Activated naive CD4-positive, alpha-beta T cell treated with anti-CD3 and anti-CD28 coated beads, Interleukin-2, amount 50 U/mL, for 16 hours (primary cell): ENCODE measurements at regions not wholly inside any gene's neighbourhood (a gene's known extent, or its start where the extent isn't known, plus 50 kb on each side); places are given as distances from the start of the nearest gene placed in this dataset.

ENCODE experiments used
- DNase-seq: peaks from one replicate; pipeline ENCODE4 v3.0.0-alpha.2; 2020

DNA sequence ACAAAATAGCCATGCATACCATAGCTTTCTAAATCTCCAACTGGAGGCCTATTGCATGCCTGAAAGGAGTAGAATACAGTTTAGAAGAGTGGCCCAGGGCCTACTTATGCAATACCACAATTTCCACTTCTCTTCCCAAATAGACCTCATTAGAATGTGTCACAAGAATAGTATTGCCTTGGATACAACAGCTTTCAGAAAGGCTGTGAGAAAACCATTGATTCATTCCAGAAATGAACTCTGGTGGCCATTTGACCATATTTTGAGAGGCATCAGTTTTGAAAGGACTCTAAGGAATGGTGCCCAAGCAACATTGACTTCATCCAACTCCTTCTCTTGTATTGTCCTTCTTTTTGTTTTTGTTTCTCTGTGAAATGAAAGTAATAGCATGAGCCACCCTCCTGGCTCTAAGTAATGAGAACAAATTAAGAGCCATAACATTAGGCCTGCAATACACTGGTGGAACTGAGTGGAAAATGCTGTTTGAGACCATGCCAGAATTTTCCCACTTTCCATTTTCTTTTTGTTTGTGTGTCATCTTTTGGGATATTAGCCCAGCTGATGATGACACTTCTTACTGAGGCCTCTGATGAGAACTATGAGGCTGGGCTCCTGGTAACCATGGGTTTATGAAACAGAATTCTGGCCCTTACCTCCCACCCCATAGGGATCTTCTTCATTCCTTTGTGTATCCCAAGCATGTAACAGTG lies 90.2 kb downstream of the TMEM174 start:
- no peak for DNase-seq

DNA sequence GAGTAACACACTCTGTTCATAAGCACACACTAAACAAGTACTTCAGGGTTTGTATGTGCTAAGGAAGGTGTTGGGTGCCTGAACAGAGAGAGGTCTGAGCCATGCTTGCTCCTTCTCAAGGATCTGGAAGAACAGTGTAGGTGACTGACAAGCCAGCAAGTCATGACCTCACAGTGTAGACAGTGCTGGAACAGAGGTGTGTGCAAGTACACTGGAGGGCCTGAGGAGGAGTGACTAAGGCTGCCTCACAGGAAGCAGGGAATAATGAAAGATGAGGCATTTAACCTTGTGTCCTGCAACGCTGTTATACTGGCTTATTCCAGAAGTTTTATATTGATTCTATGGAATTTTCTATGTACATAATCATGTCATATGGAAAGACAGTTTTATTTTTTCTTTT lies 83.9 kb downstream of the TMEM174 start:
- no peak for DNase-seq

DNA sequence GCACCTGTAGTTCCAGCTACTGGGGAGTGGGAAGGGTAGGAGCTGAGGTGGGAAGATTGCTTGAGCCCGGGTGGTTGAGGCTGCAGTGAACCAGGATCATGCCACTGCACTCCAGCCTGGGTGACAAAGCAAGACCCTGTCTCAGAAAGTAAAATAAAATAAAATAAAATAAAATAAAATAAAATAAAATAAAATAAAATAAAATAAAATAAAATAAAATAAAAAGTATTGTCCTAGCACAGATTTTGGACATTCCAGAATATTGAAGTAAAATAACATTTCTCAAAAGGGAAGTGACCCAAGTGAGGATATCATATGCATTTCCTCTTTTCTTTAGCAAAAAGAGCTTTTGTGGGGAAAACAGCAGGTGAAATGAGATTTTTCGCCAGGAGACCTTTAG lies 83.5 kb downstream of the TMEM174 start:
- no peak for DNase-seq

DNA sequence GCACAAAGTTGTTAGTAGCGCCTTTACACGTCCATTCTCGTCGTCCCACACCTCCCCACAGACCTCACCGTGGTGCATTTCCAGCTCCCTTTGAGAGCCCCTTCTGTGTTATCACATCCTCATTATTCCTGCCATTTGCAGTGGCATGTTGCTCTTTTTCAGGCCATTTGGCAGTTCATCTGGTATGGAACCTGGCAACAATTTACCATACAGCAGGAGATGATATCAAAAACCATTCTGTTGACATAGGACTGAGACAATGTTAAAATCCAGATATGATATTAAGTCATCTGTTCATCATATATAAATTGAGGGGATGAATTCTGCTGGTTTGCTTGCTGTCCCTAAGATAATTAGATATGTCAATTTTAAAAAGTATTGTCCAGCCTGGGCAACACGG lies 83.0 kb downstream of the TMEM174 start:
- DNase-seq, result no peak

DNA sequence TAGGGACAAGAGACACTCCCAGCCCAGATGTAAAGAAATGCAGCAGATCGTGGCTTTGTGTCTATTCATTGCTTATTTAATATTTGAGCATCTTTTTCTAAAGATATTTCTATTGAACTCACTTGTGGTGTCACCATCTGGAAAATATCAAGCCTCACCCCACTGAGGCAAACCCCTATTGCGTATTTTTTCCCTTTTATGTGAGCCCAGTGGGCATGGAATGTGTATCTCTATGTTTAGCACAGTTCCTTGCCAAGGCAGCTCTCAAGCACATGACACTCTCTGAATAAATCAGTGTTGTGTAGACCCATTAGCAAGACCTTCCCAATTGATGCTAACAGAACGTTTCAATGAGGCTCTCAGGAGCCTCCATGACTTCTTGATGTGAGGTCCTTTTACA lies 81.6 kb downstream of the TMEM174 start:
- no peak for DNase-seq

DNA sequence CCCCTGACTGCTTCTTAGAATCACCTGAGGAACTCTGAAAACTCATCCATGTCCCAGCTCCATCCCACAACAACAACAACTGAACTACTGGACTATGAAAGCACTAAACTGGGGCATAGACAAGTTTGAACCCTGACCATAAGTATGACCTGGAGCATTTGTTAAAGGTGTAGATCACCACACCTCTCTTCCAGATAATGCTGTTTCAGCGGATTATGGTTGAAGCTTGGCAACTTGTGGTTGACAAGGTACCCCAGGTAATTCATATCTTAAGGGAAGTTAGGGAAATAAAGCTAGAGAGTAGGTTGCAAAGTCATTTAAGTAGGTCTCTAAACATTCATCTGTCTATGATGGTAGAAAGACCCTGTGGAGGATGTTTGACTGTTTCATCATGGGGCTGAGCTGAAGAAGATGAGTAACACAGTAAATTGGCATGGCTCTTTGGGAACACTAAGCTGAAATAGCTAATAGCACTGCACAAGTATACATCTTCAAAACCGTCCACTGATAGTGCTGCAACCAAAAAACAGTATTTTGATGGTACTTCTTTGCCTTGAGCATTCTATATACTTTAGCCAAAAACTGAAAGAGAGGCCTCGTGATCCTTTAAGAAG lies 80.2 kb downstream of the TMEM174 start:
- DNase-seq, result no peak

DNA sequence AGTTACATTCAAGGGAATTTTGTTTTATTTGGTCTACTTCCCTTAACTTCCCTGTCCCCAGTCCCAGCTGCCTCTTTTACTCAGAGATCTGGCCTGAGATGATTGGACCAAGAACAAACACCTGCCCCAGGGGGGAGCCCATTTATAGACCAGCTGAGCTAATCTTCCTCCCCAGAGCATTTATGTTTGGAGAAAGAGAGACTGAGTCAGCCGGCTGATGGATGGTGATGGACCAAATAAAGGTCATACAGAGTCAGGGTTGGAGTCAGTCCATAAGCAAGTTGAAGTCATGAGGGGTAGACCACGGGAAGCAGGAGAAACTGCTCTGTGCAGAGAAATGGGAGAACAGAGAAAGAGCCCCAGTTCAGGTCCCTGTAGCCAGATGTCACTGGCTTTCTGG lies 77.7 kb downstream of the TMEM174 start:
- no peak for DNase-seq

DNA sequence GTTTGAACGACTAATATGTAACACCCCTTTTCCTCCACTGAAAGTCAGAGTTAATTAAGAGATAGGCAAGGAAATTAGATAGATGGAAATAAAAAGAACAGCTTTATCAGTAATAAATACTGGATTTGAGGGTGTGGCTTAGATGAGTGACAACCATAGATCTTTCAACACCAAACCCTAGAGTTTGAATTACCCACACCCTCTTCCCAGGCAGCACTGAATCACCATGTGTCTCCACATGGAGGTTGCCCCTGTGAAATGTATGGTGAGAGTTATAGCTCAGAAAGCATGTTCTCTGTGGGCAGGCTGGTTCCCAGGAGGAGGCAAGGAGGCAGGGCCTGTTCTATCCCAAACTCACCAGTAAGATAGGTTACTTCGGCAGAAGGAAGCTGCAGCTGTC lies 69.7 kb downstream of the TMEM174 start:
- no peak for DNase-seq

DNA sequence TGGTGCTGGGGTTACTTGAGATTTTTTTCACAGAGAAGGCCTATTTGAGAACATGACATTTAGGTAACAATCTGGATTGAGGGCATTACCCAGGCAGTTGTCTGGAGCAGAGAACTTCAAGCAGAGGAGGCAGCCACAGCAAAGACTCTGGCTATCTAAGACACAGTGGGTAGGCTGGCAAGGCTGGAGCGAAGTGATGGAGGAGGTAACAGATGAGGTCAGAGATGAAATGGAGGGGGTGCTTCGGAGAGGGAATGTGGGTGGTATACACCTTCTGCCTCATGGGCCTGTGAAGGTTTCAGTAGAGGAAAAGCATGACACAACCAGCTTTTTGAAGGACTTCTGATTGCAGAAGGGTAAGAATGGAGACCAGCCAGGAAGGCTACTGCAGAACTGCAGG lies 65.9 kb downstream of the TMEM174 start:
- no peak for DNase-seq

DNA sequence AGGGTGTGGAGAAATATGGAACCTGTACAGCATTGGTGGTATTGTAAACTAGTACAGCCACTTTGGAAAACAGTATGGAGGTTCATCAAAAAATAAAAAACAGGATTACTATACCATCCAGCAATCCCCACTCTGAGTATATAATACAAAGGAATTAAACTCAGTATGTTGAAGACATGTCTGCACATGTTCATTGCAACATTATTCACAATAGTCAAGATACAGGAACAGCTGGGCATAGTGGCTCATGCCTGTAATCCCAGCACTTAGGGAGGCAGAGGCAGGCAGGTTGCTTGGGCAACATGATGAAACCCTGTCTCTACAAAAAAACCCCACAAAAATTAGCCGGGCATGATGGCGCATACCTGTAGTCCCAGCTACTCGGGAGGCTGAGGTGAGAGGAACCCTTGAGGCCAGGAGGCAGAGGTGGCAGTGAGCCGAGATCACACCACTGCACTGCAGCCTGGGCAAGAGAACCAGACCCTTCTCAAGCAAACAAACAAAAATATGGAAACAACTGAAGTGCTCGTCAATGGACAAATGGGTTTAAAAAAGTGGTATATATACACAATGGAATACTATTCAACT lies 63.6 kb downstream of the TMEM174 start:
- DNase-seq, result no peak

DNA sequence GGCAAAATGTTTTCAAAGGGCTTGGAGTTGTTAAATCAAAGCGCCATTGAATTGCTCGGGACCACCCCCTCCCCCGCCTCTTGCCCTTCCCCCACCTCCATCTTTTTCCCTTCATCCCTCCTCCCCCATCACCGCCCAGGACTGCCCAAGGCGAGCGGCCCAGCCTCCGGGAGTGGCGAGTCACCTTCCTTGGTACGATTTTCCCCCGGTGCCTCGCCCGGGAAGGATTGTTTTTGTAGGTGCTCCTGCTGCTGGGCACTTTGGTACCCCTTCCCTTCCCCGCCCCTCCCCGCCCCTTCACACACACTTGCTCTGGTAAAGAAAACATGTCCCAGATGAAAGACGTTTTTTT lies 61.2 kb downstream of the TMEM174 start:
- no peak for DNase-seq

DNA sequence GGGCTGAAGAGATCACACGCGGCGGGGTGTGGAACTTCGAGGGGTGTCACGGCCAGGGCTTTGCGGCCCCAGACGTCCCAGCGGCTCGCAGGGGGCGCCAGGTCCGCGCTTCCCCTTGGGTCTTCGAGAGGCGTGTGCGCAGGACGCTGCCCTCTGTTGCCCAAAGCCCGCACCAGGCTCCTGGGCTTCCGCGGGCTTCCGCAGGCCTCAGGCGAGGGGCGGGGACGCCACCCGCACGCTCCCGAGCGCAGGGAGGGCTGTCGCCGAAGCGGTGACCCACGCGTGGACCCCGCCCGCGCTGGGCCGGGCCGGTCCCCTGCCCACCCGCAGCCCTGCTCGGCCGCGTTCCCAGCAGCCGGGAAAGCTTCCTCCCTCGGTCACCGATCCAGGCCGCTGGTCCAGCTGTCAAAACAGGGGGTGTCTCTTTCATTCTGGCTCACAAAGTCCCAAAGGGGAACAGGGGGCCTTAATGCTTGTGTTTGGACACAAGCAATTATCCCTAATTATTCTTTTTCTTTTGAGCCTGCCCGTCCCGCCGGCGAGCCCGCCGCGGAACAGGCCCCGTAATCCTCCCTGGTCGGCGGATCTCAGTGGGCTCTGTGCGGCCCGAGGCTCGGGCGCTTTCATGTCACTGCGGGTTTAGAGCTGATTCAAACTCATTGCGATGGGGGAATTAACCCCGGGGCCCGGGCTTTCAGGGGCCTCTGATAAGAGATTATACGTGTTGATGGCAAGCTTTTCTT lies 60.6 kb downstream of the TMEM174 start:
- no peak for DNase-seq

DNA sequence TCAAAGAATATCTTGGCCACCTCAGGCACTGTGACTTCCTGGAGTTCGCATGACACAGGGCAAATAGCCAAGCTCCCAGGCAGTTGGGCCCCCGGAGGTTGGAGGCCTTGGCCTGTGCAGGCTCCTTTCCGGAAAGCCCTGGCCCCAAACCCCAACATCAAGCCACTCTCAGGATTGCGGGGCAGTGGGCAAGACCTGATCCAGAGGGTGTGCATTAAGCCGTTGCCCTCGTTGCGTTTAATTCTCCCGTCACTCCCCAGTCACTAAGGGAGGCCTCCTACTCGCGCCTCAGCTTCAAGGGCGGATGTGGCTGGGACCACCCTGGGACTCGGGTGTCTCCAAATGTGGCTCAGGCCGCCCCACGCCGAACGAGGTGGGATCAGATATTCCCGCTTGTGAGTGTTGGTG lies 60.1 kb downstream of the TMEM174 start:
- no peak for DNase-seq

DNA sequence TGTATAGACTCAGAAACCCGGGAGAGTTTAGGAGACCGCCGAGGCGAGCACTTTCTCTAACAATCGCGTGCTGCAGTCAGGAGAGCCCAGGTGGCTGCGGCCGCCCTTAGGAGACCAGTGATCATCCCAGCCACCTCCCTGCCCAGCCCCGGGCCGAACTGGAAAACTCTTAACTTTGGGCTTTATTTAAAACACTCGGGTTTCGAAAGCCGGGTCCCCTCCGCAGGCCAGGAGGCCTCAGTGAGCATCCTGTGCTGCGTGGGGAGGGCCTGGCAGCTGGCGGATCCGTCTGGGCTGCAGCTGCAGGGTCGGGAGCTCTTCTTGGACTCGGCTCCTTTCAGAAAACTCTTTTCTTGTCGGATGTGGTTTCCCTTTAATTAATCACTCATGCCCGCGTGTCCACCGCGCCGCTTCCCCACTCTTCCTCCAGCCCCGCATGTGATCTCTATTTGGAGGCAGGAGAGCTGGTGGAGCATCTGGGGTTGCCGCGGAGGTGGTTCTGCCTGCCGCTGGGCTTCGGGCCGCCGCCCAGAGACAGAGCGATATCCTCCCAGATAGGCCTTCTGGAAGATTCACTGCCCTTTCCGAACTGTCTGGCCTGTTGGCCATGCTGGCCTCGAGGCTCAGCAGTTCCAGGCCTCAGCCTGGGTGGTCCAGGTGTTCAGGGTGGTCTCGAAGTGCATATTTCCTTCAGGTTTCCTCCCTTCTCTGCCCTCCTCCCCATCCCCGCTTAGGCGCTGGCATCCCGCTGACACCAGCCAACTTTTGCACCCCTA lies 59.5 kb downstream of the TMEM174 start:
- no peak for DNase-seq

DNA sequence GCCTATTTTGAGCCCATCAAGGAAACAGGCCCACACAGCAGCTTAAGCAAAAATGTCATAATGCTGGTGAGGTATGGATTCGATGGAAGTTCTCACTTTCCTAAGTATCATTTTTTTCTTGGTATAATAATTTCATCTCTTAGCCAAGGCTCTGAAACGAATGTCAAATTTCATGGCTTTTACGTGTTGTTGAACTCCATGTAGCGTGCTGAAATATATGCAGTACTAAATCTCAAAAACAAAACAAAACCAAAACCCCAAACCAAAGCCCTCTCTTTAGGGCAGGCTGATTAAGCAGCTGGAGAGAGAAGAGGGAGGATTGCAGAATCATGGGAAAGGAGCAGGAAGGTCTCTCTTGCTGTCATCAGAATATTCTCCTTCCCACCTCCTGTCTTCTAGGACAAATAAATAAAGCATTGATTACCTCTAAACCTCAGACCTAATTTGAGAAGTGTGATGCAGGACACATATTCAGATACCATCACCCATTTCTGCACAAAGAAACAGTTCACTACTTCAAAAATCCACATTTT lies 58.3 kb downstream of the TMEM174 start:
- DNase-seq, result no peak

DNA sequence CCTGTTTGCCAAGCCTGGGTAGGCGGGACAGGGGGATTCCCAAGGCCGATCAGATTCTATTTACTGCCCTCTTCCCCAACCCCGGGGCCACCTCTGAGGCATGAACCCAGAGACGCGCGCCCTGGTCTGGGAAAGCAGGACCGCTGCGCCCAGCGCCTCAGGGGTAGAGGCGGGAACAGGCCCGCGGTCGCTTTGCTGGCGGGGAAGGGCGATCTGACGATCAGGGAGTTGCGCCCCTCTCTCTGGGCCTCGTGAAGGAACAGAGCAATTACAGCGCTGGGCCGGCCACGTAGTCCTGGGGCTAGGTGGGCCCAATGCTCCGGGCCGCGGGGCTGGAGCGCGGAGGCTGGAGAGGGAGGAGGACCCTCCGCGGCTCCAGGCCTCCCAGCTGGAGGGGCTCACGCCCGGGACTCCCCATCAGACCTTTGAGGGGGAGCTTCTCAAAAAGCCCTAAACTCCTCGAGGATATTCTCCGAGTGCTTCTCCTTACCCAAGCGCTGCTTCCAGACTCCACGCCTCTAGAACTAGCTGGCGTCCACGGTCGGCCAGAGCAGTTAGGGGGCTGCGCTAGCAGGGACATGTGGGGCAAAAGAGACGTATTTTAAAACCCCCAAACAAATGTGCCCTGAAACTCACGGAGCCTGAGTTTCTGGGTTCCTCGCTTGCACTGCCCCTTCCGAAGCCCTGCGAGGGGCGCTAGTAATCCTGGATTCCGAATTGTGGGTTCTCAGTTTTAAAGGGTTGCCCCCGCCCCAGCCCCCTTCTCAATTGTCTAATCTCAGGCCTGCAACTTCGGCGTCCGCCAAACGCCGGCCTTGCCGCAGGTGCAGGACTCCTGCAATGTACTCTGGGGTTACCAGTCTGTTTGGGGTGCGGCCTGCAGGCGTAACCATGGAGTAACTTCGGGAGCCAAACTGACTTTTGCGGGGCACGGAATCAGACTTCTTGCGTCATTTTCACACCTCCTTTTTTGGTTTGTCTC lies 57.6 kb downstream of the TMEM174 start:
- DNase-seq, result no peak

DNA sequence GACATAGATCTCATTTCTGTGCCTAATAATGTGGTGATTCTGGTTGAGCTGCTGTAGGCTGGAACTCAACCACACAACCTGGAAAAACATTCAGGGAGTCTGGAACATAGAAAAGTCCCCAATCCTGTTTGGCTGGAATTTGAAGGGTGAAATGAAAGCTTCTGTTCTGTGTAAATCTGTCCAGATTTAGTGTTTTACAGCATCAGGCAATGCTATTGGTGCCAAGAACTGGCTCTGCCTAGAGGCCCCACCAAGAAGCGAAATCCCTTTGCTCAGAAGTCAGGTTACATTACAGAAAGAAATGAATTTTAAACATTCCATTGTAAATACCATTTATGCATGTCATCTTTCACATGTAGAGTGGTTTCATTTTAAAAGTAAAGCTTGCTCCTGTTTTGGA lies 56.3 kb downstream of the TMEM174 start:
- DNase-seq, result no peak

DNA sequence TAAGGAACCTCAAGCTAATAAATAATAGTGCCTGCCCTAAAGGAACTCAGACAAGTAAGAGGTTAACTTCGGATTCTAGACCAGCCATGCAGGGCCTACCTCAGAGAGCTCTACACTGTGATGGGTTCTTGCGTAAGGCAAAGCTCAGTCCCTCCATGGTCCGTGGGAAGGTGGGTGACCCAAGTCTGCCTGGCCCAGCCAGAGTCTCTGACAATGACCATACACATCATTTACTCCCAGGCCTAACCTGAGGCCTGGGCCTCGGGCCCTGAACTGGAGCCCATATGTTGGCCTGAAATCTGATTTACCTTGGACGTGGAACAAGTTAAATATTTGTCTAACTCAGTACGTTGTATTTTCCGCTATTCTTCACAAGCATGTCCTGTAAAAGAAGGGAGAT lies 55.1 kb downstream of the TMEM174 start:
- DNase-seq, result no peak
